Fibroblast of lung (primary cell): ENCODE measurements at regions not wholly inside any gene's neighbourhood (a gene's known extent, or its start where the extent isn't known, plus 50 kb on each side); places are given as distances from the start of the nearest gene placed in this dataset.

Experiments used
- DNase-seq, 2 donors: peaks; one replicate each; pipeline versions ENCODE4 v3.0.0 to v3.0.0-alpha.2; 2010; ENCODE audit warnings: low read depth in 2 of 2
- H2AFZ ChIP-seq: 2 replicates; pipeline ENCODE4 v1.5.1; 2012; ENCODE audit warnings: low read length, control low read depth, inconsistent platforms
- H3K27ac ChIP-seq: 2 replicates; pipeline ENCODE4 v1.5.1; 2011; ENCODE audit warnings: low read length, control low read depth; ENCODE audit not compliant: insufficient read depth
- H3K27me3 ChIP-seq: 2 replicates; pipeline ENCODE4 v1.5.1; 2011; ENCODE audit warnings: mild to moderate bottlenecking, low read length; ENCODE audit not compliant: control insufficient read depth, insufficient read depth
- H3K36me3 ChIP-seq: 2 replicates; pipeline ENCODE4 v1.5.1; 2011; ENCODE audit warnings: low read length; ENCODE audit not compliant: control insufficient read depth, insufficient read depth
- H3K4me1 ChIP-seq: 2 replicates; pipeline ENCODE4 v1.5.1; 2011; ENCODE audit warnings: low read length; ENCODE audit not compliant: control insufficient read depth, insufficient read depth; ENCODE audit errors: extremely low read depth
- H3K4me2 ChIP-seq: 2 replicates; pipeline ENCODE4 v1.5.1; 2011; ENCODE audit warnings: low read length, control low read depth; ENCODE audit not compliant: insufficient read depth; ENCODE audit errors: extremely low read depth
- H3K4me3 ChIP-seq, 4 experiments: fragments of 200-600 bp in 1 of 4; sonication (generic) in 1 of 4; replicated peaks in 1 of 4; 2 replicates each; pipeline ENCODE4 v1.5.1; 2011 to 2016; ENCODE audit warnings: low read length in 4 of 4, low read depth in 3 of 4, mild to moderate bottlenecking in 3 of 4, control low read depth in 2 of 4, inconsistent platforms in 1 of 4, mixed read lengths in 1 of 4; ENCODE audit not compliant: insufficient read depth in 1 of 4; ENCODE audit errors: control extremely low read depth in 1 of 4
- H3K79me2 ChIP-seq: 2 replicates; pipeline ENCODE4 v1.5.1; 2012; ENCODE audit warnings: mild to moderate bottlenecking, low read length, inconsistent platforms; ENCODE audit not compliant: control insufficient read depth, insufficient read depth
- H3K9ac ChIP-seq: 2 replicates; pipeline ENCODE4 v1.5.1; 2011; ENCODE audit warnings: mild to moderate bottlenecking, low read length, control low read depth; ENCODE audit not compliant: insufficient read depth
- H3K9me3 ChIP-seq: 2 replicates; pipeline ENCODE4 v1.5.1; 2012; ENCODE audit warnings: low read depth, low read length; ENCODE audit not compliant: control insufficient read depth, insufficient read depth
- H4K20me1 ChIP-seq: 2 replicates; pipeline ENCODE4 v1.5.1; 2011; ENCODE audit warnings: low read length; ENCODE audit not compliant: control insufficient read depth, insufficient read depth; ENCODE audit errors: extremely low read depth
- CTCF ChIP-seq, 2 donors: IDR thresholded peaks in 1 of 2; conservative IDR thresholded peaks in 1 of 2; 1 replicate in 1 of 2; 2 replicates in 1 of 2; pipeline ENCODE4 v1.5.1; 2011 to 2012; ENCODE audit warnings: low read length in 2 of 2, control low read depth in 1 of 2, inconsistent platforms in 1 of 2, low read depth in 1 of 2, mild to moderate bottlenecking in 1 of 2
- EZH2 ChIP-seq: IDR thresholded peaks from 2 replicates; pipeline ENCODE4 v1.5.1; 2012; ENCODE audit warnings: low read length, control low read depth, mild to moderate bottlenecking; ENCODE audit errors: missing control alignments

- Histone ChIP-seq H3K9ac (no peak overlapping the region), H2AFZ (no peak overlapping the region), H3K79me2 (no peaks in the 10 kb centered on the region), H3K27ac (no peak overlapping the region), H3K4me2 (no peak overlapping the region), H3K27me3 (no peaks in the 10 kb centered on the region), H3K4me1 (no peaks in the 10 kb centered on the region), H3K36me3 (no peaks in the 10 kb centered on the region), H3K9me3 (no peaks in the 10 kb centered on the region), H4K20me1 (no peaks in the 10 kb centered on the region), H3K4me3 (no peak overlapping the region)
- TF ChIP-seq EZH2 (no peak), CTCF (conservative IDR thresholded peaks at IDR 0.05 in 1 of 2, IDR thresholded peaks at IDR 0.05 in 1 of 2; ENCODE audit: low read depth in 1 of 2, low read length in 2 of 2) (no peak)
- DNase-seq = no peak
Observed at GRCh38 chr21:20618878-20619277, 379.3 kb upstream of the NCAM2 start.

GRCh38 chr21:20627594-20627993 lies 370.6 kb upstream of the NCAM2 start:
- Histone ChIP-seq H3K27me3 (no peaks in the 10 kb centered on the region), H2AFZ (no peak overlapping the region), H3K27ac (no peak overlapping the region), H3K79me2 (no peaks in the 10 kb centered on the region), H3K4me2 (no peak overlapping the region), H3K4me3 (no peak overlapping the region), H3K4me1 (no peaks in the 10 kb centered on the region), H4K20me1 (no peaks in the 10 kb centered on the region), H3K9ac (no peak overlapping the region), H3K36me3 (no peaks in the 10 kb centered on the region), H3K9me3 (no peaks in the 10 kb centered on the region)
- DNase-seq = no peak
- no peak for TF ChIP-seq EZH2
- no peak for TF ChIP-seq CTCF (conservative IDR thresholded peaks at IDR 0.05 in 1 of 2, IDR thresholded peaks at IDR 0.05 in 1 of 2; ENCODE audit: low read depth in 1 of 2, low read length in 2 of 2)

- TF ChIP-seq CTCF (conservative IDR thresholded peaks at IDR 0.05 in 1 of 2, IDR thresholded peaks at IDR 0.05 in 1 of 2; ENCODE audit: low read depth in 1 of 2, low read length in 2 of 2) = no peak
- TF ChIP-seq EZH2 = no peak
- Histone ChIP-seq H4K20me1 (no peaks in the 10 kb centered on the region), H3K36me3 (no peaks in the 10 kb centered on the region), H3K4me2 (no peak overlapping the region), H3K79me2 (no peaks in the 10 kb centered on the region), H3K9me3 (no peaks in the 10 kb centered on the region), H3K9ac (no peak overlapping the region), H3K4me1 (no peaks in the 10 kb centered on the region), H3K27ac (no peak overlapping the region), H3K27me3 (no peaks in the 10 kb centered on the region), H3K4me3 (no peak overlapping the region), H2AFZ (no peak overlapping the region)
- DNase-seq = no peak
Observed at GRCh38 chr21:20631633-20632032, 366.6 kb upstream of the NCAM2 start.
